GM13977 (cell line): ENCODE measurements at regions not wholly inside any gene's neighbourhood (a gene's known extent, or its start where the extent isn't known, plus 50 kb on each side); places are given as distances from the start of the nearest gene placed in this dataset.

ENCODE experiments used
- DNase-seq: peaks from one replicate; pipeline ENCODE4 v3.0.0; 2012; ENCODE audit warnings: low spot score
- CTCF ChIP-seq: IDR thresholded peaks from 2 replicates; pipeline ENCODE4 v1.5.1; 2012; ENCODE audit warnings: mild to moderate bottlenecking, control low read depth; ENCODE audit not compliant: insufficient read depth; ENCODE audit errors: extremely low read depth, missing control alignments
- in situ Hi-C: fragments of 300-500 bp; cut with MboI; formaldehyde crosslinking; loops from one replicate; pipeline ENCODE4 v1.12.0; 2022; ENCODE audit warnings: low sequenced_read_pairs, low pct_unique_long_range_greater_than_20kb, mixed read lengths, inconsistent platforms; ENCODE audit not compliant: unreplicated experiment

- TF ChIP-seq CTCF = no peak
- in situ Hi-C loops = no loop called here
- no peak for DNase-seq
Measured at GRCh38 chr18:75810961-75811551, 383.6 kb upstream of the SMIM21 start.

- no peak for DNase-seq
- in situ Hi-C loops = no loop called here
- TF ChIP-seq CTCF = no peak
Measured at GRCh38 chr18:75810516-75810915, 383.0 kb upstream of the SMIM21 start.

DNA sequence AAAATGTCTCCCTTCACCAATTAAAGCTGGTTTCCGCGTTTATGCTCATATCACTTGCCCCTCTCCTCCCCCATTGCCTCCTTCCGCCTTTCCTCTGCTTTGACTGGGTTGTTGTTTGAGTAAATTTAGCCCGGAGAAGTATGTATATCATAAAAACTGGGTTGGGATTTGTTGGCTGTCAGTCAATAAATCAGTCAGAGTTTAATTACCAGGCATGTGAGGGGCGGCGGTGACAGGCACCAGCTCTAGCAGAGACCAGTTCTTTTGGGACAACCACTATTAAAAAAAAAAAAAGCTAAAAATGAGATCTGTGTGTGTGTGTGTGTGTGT is 382.4 kb upstream of the SMIM21 start:
- in situ Hi-C loops = no loop called here
- no peak for DNase-seq
- TF ChIP-seq CTCF = no peak

DNA sequence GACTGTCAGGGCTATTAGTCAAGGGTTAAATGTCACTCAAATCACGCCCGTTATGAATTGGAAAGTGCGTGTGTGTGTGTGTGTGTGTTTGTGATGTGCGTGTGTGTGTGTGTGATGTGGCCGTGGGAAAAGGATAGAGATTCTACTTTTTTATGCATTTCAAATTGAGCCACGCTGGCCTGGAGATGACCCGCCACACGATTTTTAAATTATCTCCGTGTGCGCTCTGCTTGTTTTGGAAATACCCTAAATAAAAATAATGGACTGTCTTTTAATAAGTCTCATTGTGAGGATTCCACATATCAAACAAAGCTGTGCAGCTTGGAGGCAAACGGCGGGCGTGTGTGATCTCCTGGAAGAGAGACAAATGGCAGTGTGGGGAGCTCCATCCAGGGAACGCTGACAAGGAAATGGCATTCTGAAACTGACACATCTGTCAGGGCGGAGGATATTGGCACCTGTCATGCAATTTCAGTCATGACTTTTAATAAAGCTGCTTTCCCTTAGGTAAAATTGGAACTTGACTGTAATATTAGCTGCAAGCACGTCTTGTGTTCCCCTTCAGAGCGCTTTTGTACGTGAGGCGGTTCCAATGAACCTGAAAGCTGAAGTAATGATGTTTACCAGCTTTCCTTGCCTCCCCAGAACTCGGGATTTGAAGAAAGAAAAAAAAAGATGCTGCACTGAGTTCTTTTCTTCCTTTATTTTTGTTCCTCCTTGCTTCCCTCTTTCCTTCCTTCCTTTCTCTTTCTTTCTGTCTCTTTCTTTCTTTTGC is 381.8 kb upstream of the SMIM21 start:
- no peak for TF ChIP-seq CTCF
- no peak for DNase-seq
- in situ Hi-C loops = no loop called here

DNA sequence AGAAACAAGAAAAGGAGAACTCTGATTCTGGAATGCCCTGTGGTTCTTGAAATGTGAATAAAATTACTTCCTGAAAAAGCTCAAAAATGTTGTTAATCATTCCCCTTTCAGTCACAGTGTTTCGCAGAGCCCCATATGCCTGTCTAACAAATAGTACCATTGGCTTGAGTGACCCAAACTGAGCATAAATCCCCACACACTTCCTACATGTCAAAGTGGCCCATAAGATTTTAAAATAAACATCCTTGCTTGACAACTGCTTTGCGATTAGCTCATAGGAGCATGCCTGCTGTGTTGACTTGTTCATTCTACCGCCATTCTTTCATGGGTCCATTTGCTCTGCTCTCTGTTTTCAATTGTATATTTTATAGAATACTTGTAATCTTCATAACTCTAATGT is 377.8 kb upstream of the SMIM21 start:
- in situ Hi-C loops = no loop called here
- TF ChIP-seq CTCF = no peak
- DNase-seq = no peak

- no peak for DNase-seq
- no peak for TF ChIP-seq CTCF
- in situ Hi-C loops = no loop called here
Measured at GRCh38 chr18:75802681-75803080, 375.2 kb upstream of the SMIM21 start.
